BJ (cell line): ENCODE measurements at regions not wholly inside any gene's neighbourhood (a gene's known extent, or its start where the extent isn't known, plus 50 kb on each side); places are given as distances from the start of the nearest gene placed in this dataset.
"Not testable (repeated sequence)": the region's sequence is repeated elsewhere in the genome, so short reads cannot be mapped to it uniquely, and the experiment has no call there.

Experiments
- CTCF ChIA-PET: fragments of 350-600 bp; formaldehyde crosslinking; extraction: SDS; loops from one replicate; lab custom pipeline; 2021; ENCODE audit warnings: antibody characterized with exemption, inconsistent platforms; lab: Yijun Ruan, JAX
- POLR2A ChIA-PET: fragments of 300-600 bp; sonication (Branson Sonifier 250); formaldehyde crosslinking; extraction: SDS; loops from one replicate; lab custom pipeline; 2021; ENCODE audit warnings: antibody characterized with exemption; lab: Charles Lee
- DNase-seq: peaks from one replicate; pipeline ENCODE4 v3.0.0-alpha.2; 2011; ENCODE audit warnings: low read depth
- H3K27me3 ChIP-seq: 2 replicates; pipeline ENCODE4 v1.6.0; 2011; ENCODE audit warnings: low read length; ENCODE audit not compliant: control insufficient read depth, insufficient read depth
- H3K36me3 ChIP-seq: 2 replicates; pipeline ENCODE4 v1.5.1; 2011; ENCODE audit warnings: low read length; ENCODE audit not compliant: control insufficient read depth, insufficient read depth
- H3K4me3 ChIP-seq: 2 replicates; pipeline ENCODE4 v1.5.1; 2011; ENCODE audit warnings: low read depth, mild to moderate bottlenecking, control low read depth, low read length
- TF ChIP-seq, protein P1 (sequence below): IDR thresholded peaks from 2 replicates; pipeline ENCODE4 v1.5.1; 2011; ENCODE audit warnings: low read depth, mild to moderate bottlenecking, control low read depth, inconsistent platforms, low read length, moderate library complexity; ENCODE audit not compliant: insufficient read depth

GRCh38 chr5:17054911-17055310 is 118.8 kb upstream of the MYO10 start:
- CTCF ChIA-PET = no interaction called here
- Histone ChIP-seq H3K36me3 (no peaks in the 10 kb centered on the region), H3K27me3 (no peaks in the 10 kb centered on the region), H3K4me3 (no peak overlapping the region)
- POLR2A ChIA-PET = no interaction called here
- no peak for DNase-seq
- TF ChIP-seq, protein P1, sequence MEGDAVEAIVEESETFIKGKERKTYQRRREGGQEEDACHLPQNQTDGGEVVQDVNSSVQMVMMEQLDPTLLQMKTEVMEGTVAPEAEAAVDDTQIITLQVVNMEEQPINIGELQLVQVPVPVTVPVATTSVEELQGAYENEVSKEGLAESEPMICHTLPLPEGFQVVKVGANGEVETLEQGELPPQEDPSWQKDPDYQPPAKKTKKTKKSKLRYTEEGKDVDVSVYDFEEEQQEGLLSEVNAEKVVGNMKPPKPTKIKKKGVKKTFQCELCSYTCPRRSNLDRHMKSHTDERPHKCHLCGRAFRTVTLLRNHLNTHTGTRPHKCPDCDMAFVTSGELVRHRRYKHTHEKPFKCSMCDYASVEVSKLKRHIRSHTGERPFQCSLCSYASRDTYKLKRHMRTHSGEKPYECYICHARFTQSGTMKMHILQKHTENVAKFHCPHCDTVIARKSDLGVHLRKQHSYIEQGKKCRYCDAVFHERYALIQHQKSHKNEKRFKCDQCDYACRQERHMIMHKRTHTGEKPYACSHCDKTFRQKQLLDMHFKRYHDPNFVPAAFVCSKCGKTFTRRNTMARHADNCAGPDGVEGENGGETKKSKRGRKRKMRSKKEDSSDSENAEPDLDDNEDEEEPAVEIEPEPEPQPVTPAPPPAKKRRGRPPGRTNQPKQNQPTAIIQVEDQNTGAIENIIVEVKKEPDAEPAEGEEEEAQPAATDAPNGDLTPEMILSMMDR = no peak

GRCh38 chr5:17056141-17056631 is 120.1 kb upstream of the MYO10 start:
- no peak overlapping the region for H3K4me3 ChIP-seq
- no peaks in the 10 kb centered on the region for H3K36me3 ChIP-seq
- TF ChIP-seq, protein P1 = no peak
- CTCF ChIA-PET = no interaction called here
- no peak for DNase-seq
- POLR2A ChIA-PET = interaction anchor here (0.6 kb wide), 1 partner anchor 61 kb away, joined by 5 read pairs; no protein-coding TSS in a partner anchor
- no peaks in the 10 kb centered on the region for H3K27me3 ChIP-seq

- Histone ChIP-seq H3K27me3 (no peaks in the 10 kb centered on the region), H3K4me3 (no peak overlapping the region), H3K36me3 (no peaks in the 10 kb centered on the region)
- no peak for DNase-seq
- ChIA-PET POLR2A (no interaction called here), CTCF (no interaction called here)
- TF ChIP-seq, protein P1 = no peak
Measured at GRCh38 chr5:17058438-17058837, 122.3 kb upstream of the MYO10 start.

DNA sequence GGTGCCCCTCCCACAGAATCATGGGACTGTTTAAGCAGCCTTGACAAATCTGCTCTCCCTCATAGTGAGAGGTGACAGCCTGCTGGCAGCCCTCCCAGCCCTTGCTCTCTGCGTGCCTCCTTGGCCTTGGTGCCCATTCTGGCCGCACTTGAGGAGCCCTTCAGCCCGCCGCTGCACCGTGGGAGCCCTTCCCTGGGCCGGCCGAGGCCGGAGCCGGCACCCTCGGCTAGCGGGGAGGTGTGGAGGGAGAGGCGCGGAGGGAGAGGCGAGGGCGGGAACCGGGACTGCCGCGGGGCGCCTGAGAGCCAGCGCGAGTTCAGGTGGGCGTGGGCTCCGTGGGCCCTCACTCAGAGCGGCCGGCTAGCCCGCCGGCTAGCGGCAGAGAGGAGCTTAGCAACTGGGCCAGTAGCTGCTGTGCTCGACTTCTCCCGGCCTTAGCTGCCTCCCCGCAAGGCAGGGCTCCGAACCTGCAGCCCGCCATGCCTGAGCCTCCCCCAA is 125.9 kb upstream of the MYO10 start:
- ChIA-PET POLR2A (no interaction called here), CTCF (interaction anchor here (1.2 to 2.5 kb wide), 2 partner anchors 10 to 199 kb away, joined by 3 to 6 read pairs; no protein-coding TSS in a partner anchor)
- TF ChIP-seq, protein P1 = no peak

DNA sequence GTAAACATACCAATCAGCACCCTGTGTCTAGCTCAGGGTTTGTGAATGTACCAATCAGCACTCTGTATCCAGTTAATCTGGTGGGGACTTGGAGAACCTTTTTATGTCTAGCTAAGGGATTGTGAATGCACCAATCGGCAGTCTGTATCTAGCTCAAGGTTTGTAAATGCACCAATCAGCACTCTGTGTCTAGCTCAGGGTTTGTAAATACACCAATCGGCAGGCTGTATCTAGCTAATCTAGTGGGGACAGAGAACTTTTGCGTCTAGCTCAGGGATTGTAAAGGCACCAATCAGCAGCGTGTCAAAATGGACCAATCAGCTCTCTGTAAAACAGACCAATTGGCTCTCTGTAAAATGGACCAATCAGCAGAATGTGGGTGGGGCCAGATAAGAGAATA is 126.7 kb upstream of the MYO10 start:
- H3K36me3 ChIP-seq, DNase-seq, POLR2A ChIA-PET, H3K27me3 ChIP-seq, H3K4me3 ChIP-seq: not testable (repeated sequence)
- CTCF ChIA-PET = interaction anchor here (1.2 to 2.5 kb wide), 2 partner anchors 11 to 199 kb away, joined by 3 to 6 read pairs; no protein-coding TSS in a partner anchor

More for the DNA sequence above, 125.9 kb upstream of the MYO10 start:
- Histone ChIP-seq H3K4me3 (no peak overlapping the region), H3K27me3 (no peaks in the 10 kb centered on the region), H3K36me3 (no peaks in the 10 kb centered on the region)
- no peak for DNase-seq

GRCh38 chr5:17064241-17064640 is 128.2 kb upstream of the MYO10 start:
- ChIA-PET CTCF (no interaction called here), POLR2A (no interaction called here)

More at GRCh38 chr5:17064241-17064640, 128.2 kb upstream of the MYO10 start:
- Histone ChIP-seq H3K4me3 (no peak overlapping the region), H3K27me3 (no peaks in the 10 kb centered on the region), H3K36me3 (no peaks in the 10 kb centered on the region)
- DNase-seq = no peak
- TF ChIP-seq, protein P1 = no peak
